ENCODE measurements at regions not wholly inside any gene's neighbourhood (a gene's known extent, or its start where the extent isn't known, plus 50 kb on each side); places are given as distances from the start of the nearest gene placed in this dataset.

- no peak for DNase-seq (ENCODE audit: extremely low spot score)
- ChIA-PET CTCF (interaction anchor here (1.3 to 9.6 kb wide), 2 partner anchors 16 to 101 kb away, joined by 3 to 116 read pairs; no protein-coding TSS in a partner anchor), POLR2A (no interaction called here)
- TF ChIP-seq CTCF (IDR thresholded peaks at IDR 0.05; ENCODE audit: control extremely low read depth, extremely low read depth, low read depth, missing control alignments), result no peak
Observed at GRCh38 chr7:130880668-130881067, 146.7 kb upstream of the KLF14 start.

GRCh38 chr7:130881091-130881798 is 147.2 kb upstream of the KLF14 start:
- TF ChIP-seq CTCF (IDR thresholded peaks at IDR 0.05; ENCODE audit: control extremely low read depth, extremely low read depth, low read depth, missing control alignments), result no peak
- CTCF ChIA-PET, result interaction anchor here (1.3 to 9.6 kb wide), 4 partner anchors 15 to 100 kb away, joined by 3 to 116 read pairs (median 3); no protein-coding TSS in a partner anchor

GRCh38 chr7:130881799-130882141 is 147.8 kb upstream of the KLF14 start:
- TF ChIP-seq CTCF (IDR thresholded peaks at IDR 0.05; ENCODE audit: control extremely low read depth, extremely low read depth, low read depth, missing control alignments), result no peak
- POLR2A ChIA-PET, result no interaction called here
- no peak for DNase-seq (ENCODE audit: extremely low spot score)
- CTCF ChIA-PET, result interaction anchor here (1.3 to 9.6 kb wide), 5 partner anchors 9 to 100 kb away, joined by 3 to 116 read pairs (median 3); no protein-coding TSS in a partner anchor

More at GRCh38 chr7:130881091-130881798, 147.2 kb upstream of the KLF14 start:
- POLR2A ChIA-PET, result no interaction called here
- no peak for DNase-seq (ENCODE audit: extremely low spot score)

GRCh38 chr7:130882396-130882795 is 148.4 kb upstream of the KLF14 start:
- TF ChIP-seq CTCF (IDR thresholded peaks at IDR 0.05; ENCODE audit: control extremely low read depth, extremely low read depth, low read depth, missing control alignments), result no peak
- DNase-seq (ENCODE audit: extremely low spot score), result no peak
- ChIA-PET POLR2A (no interaction called here), CTCF (interaction anchor here (1.3 to 9.6 kb wide), 6 partner anchors 10 to 158 kb away, joined by 3 to 116 read pairs (median 4); no protein-coding TSS in a partner anchor)

- ChIA-PET CTCF (interaction anchor here (1.7 to 9.6 kb wide), 3 partner anchors 10 to 156 kb away, joined by 5 to 116 read pairs (median 46); no protein-coding TSS in a partner anchor), POLR2A (interaction anchor here (0.5 kb wide), 1 partner anchor 149 kb away, joined by 4 read pairs; no protein-coding TSS in a partner anchor)
- DNase-seq (ENCODE audit: extremely low spot score), result no peak
- TF ChIP-seq CTCF (IDR thresholded peaks at IDR 0.05; ENCODE audit: control extremely low read depth, extremely low read depth, low read depth, missing control alignments), result no peak
Observed at GRCh38 chr7:130883928-130884327, 149.9 kb upstream of the KLF14 start.

GRCh38 chr7:130884437-130885417 is 150.7 kb upstream of the KLF14 start:
- no peak for TF ChIP-seq CTCF (IDR thresholded peaks at IDR 0.05; ENCODE audit: control extremely low read depth, extremely low read depth, low read depth, missing control alignments)
- DNase-seq (ENCODE audit: extremely low spot score), result no peak
- ChIA-PET POLR2A (no interaction called here), CTCF (interaction anchor here (1.4 to 9.6 kb wide), 4 partner anchors 10 to 97 kb away, joined by 3 to 116 read pairs (median 25); no protein-coding TSS in a partner anchor)
